Kidney epithelial cell (primary cell): ENCODE measurements at regions not wholly inside any gene's neighbourhood (a gene's known extent, or its start where the extent isn't known, plus 50 kb on each side); places are given as distances from the start of the nearest gene placed in this dataset.

Source experiments
- DNase-seq: peaks from one replicate; pipeline ENCODE4 v3.0.0-alpha.2; 2010; ENCODE audit warnings: low read depth
- H3K27me3 ChIP-seq: 2 replicates; pipeline ENCODE4 v1.6.0; 2011; ENCODE audit warnings: low read length; ENCODE audit not compliant: control insufficient read depth, insufficient read depth
- H3K36me3 ChIP-seq: 2 replicates; pipeline ENCODE4 v1.5.1; 2011; ENCODE audit warnings: low read length; ENCODE audit not compliant: control insufficient read depth, insufficient read depth
- H3K4me3 ChIP-seq: 2 replicates; pipeline ENCODE4 v1.5.1; 2011; ENCODE audit warnings: low read depth, mild to moderate bottlenecking, control low read depth, low read length
- CTCF ChIP-seq: IDR thresholded peaks from 2 replicates; pipeline ENCODE4 v1.5.1; 2011; ENCODE audit warnings: mild to moderate bottlenecking, moderate library complexity, low read length, control low read depth, inconsistent platforms; ENCODE audit not compliant: insufficient read depth, poor library complexity, severe bottlenecking

GRCh38 chr4:104123021-104123420, 371.7 kb downstream of the CXXC4 start:
- Histone ChIP-seq H3K36me3 (no peaks in the 10 kb centered on the region), H3K4me3 (no peak overlapping the region), H3K27me3 (no peaks in the 10 kb centered on the region)
- DNase-seq: no peak
- TF ChIP-seq CTCF: no peak

GRCh38 chr4:104117776-104118175, 376.9 kb downstream of the CXXC4 start:
- no peak for DNase-seq
- Histone ChIP-seq H3K36me3 (no peaks in the 10 kb centered on the region), H3K4me3 (no peak overlapping the region), H3K27me3 (no peaks in the 10 kb centered on the region)
- no peak for TF ChIP-seq CTCF

GRCh38 chr4:104113850-104114249, 380.8 kb downstream of the CXXC4 start:
- Histone ChIP-seq H3K36me3 (no peaks in the 10 kb centered on the region), H3K27me3 (no peaks in the 10 kb centered on the region), H3K4me3 (no peak overlapping the region)
- DNase-seq: no peak
- no peak for TF ChIP-seq CTCF

- Histone ChIP-seq H3K36me3 (no peaks in the 10 kb centered on the region), H3K27me3 (no peaks in the 10 kb centered on the region), H3K4me3 (no peak overlapping the region)
- no peak for DNase-seq
- TF ChIP-seq CTCF: no peak
Observed at GRCh38 chr4:104099141-104099540, 379.4 kb upstream of the TACR3 start.

- Histone ChIP-seq H3K36me3 (no peaks in the 10 kb centered on the region), H3K4me3 (no peak overlapping the region), H3K27me3 (no peaks in the 10 kb centered on the region)
- DNase-seq: no peak
- no peak for TF ChIP-seq CTCF
Observed at GRCh38 chr4:104093247-104093646, 373.5 kb upstream of the TACR3 start.

GRCh38 chr4:104073229-104073628, 353.4 kb upstream of the TACR3 start:
- Histone ChIP-seq H3K27me3 (no peaks in the 10 kb centered on the region), H3K4me3 (no peak overlapping the region), H3K36me3 (no peaks in the 10 kb centered on the region)
- no peak for DNase-seq
- TF ChIP-seq CTCF: no peak
